Body of pancreas (tissue), 4 donors: ENCODE measurements at regions not wholly inside any gene's neighbourhood (a gene's known extent, or its start where the extent isn't known, plus 50 kb on each side); places are given as distances from the start of the nearest gene placed in this dataset.

Experiments
- ATAC-seq: fragments of 150-250 bp; one replicate; pipeline ENCODE4 v1.9.1; 2016
- DNase-seq, 4 donors: peaks; one replicate each; pipeline ENCODE4 v3.0.0-alpha.2; 2019
- H3K27ac ChIP-seq, 4 donors: fragments of 200-600 bp; sonication (generic); 1 replicate in 3 of 4; 2 replicates in 1 of 4; pipeline versions ENCODE4 v1.5.1 to v1.6.1; 2016 to 2019; ENCODE audit warnings: mild to moderate bottlenecking in 1 of 4, mixed read lengths in 1 of 4, moderate library complexity in 1 of 4
- H3K27me3 ChIP-seq, 2 donors: fragments of 200-600 bp; sonication (generic); one replicate each; pipeline ENCODE4 v1.6.0; 2016; ENCODE audit warnings: mild to moderate bottlenecking in 1 of 2
- H3K36me3 ChIP-seq, 2 donors: fragments of 200-600 bp; sonication (generic); replicated peaks in 1 of 2; 2 replicates each; pipeline ENCODE4 v1.5.1; 2016; ENCODE audit warnings: low read depth in 2 of 2; ENCODE audit not compliant: insufficient read depth in 1 of 2
- H3K4me1 ChIP-seq: fragments of 200-600 bp; sonication (generic); one replicate; pipeline ENCODE4 v1.6.0; 2016
- H3K4me3 ChIP-seq, 2 donors: fragments of 200-600 bp; sonication (generic); 1 replicate in 1 of 2; 2 replicates in 1 of 2; pipeline ENCODE4 v1.5.1; 2016 to 2019
- H3K9me3 ChIP-seq, 3 donors: fragments of 200-600 bp; sonication (generic); 1 replicate in 2 of 3; 2 replicates in 1 of 3; pipeline ENCODE4 v1.5.1; 2016
- POLR2A ChIP-seq, 3 donors: fragments of 450-650 bp; IDR thresholded peaks; one replicate each; pipeline ENCODE4 v1.6.1; 2016; ENCODE audit warnings: antibody characterized with exemption in 3 of 3, mild to moderate bottlenecking in 2 of 3
- WGBS, 2 donors: methylation state at CpG; one replicate each; pipeline ENCODE4 v1.1.5; 2017; 5-methylcytosine and 5-hydroxymethylcytosine counted together
- intact Hi-C: fragments of 100-400 bp; cut with DNase I; formaldehyde crosslinking; loops from one replicate; pipeline ENCODE4 v1.15.1; 2023
- TF ChIP-seq, protein P1 (sequence below), 7 experiments: fragments of 450-650 bp in 4 of 7; fragments of 200-600 bp in 3 of 7; sonication (generic) in 3 of 7; IDR thresholded peaks; one replicate each; pipeline ENCODE4 v1.5.1; 2016 to 2019; ENCODE audit warnings: antibody characterized with exemption in 7 of 7

- TF ChIP-seq POLR2A (IDR thresholded peaks at IDR 0.05): no peak
- TF ChIP-seq, protein P1, sequence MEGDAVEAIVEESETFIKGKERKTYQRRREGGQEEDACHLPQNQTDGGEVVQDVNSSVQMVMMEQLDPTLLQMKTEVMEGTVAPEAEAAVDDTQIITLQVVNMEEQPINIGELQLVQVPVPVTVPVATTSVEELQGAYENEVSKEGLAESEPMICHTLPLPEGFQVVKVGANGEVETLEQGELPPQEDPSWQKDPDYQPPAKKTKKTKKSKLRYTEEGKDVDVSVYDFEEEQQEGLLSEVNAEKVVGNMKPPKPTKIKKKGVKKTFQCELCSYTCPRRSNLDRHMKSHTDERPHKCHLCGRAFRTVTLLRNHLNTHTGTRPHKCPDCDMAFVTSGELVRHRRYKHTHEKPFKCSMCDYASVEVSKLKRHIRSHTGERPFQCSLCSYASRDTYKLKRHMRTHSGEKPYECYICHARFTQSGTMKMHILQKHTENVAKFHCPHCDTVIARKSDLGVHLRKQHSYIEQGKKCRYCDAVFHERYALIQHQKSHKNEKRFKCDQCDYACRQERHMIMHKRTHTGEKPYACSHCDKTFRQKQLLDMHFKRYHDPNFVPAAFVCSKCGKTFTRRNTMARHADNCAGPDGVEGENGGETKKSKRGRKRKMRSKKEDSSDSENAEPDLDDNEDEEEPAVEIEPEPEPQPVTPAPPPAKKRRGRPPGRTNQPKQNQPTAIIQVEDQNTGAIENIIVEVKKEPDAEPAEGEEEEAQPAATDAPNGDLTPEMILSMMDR (IDR thresholded peaks at IDR 0.05): no peak
- H3K4me1 ChIP-seq: no peaks in the 10 kb centered on the region
- H3K36me3 ChIP-seq: no peaks in the 10 kb centered on the region
- DNase-seq (no peak), ATAC-seq (no peak)
- H3K27ac ChIP-seq: no peak overlapping the region
- H3K4me3 ChIP-seq: no peak overlapping the region
- WGBS, 2 donors: 68 to 82% methylated on average over 4 of the region's 4 CpGs
- H3K9me3 ChIP-seq: no peaks in the 10 kb centered on the region
- intact Hi-C loops: no loop called here
- H3K27me3 ChIP-seq: no peaks in the 10 kb centered on the region
Observed at GRCh38 chr9:88219601-88220000, 81.3 kb upstream of the SPATA31C2 start.

- Histone ChIP-seq H3K4me1 (no peaks in the 10 kb centered on the region), H3K27me3 (no peaks in the 10 kb centered on the region), H3K36me3 (no peaks in the 10 kb centered on the region), H3K4me3 (no peak overlapping the region), H3K9me3 (no peaks in the 10 kb centered on the region), H3K27ac (no peak overlapping the region)
- DNase-seq (no peak), ATAC-seq (no peak)
- TF ChIP-seq, protein P1 (IDR thresholded peaks at IDR 0.05): no peak
- no peak for TF ChIP-seq POLR2A (IDR thresholded peaks at IDR 0.05)
- intact Hi-C loops: no loop called here
- WGBS, 2 donors: 83 to 84% methylated on average over 3 of the region's 3 CpGs
Observed at GRCh38 chr9:88218726-88219125, 80.5 kb upstream of the SPATA31C2 start.

DNA sequence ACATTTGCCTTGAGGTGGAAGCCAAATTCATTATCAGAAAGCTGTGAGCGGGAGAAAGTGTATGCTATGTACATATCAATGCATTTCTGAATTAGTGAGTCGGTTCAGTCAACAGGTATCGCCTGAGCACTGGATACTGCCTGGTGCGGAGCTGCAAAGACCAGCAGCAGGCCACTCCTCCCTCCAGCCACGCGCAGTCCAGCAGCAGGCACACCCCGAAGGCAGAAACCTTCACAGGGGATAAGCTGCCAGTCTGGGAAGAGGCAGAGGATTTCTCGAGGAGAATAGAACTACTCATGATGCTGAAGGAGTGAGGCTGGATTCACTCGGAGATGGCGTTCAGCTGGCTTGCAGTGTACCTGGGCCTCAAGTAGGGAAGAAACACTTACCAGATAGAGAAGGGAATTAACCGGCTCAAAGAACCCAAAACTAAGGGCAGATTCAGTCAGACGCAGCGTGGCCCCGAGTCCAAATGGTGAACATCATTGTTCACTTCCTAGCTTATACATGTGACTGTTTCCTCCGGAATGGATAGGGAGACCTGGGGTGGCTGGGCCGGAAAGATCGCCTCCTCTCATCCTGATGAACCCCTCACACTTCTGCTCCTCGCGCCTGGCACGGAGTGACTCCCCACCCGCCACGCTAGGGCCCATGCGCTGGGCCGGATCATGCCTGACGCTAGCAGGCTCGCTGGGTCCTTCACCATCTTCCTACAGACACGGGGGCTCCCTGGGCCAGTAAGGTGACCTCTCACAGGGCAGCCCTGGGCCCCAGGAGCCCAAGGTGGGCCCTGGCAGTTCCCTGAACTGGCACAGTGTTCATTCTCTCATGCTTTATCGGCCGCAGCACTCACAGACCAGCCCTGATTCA, 78.1 kb upstream of the SPATA31C2 start:
- ATAC-seq (no peak), DNase-seq (no peak)
- Histone ChIP-seq H3K27ac (no peak overlapping the region), H3K4me3 (no peak overlapping the region), H3K27me3 (no peaks in the 10 kb centered on the region), H3K4me1 (no peaks in the 10 kb centered on the region), H3K9me3 (no peaks in the 10 kb centered on the region), H3K36me3 (no peaks in the 10 kb centered on the region)
- WGBS, 2 donors: 82 to 88% methylated on average over 29 of the region's 29 CpGs
- intact Hi-C loops: no loop called here
- TF ChIP-seq, protein P1 (IDR thresholded peaks at IDR 0.05): no peak
- no peak for TF ChIP-seq POLR2A (IDR thresholded peaks at IDR 0.05)

GRCh38 chr9:88215196-88216125, 77.2 kb upstream of the SPATA31C2 start:
- Histone ChIP-seq H3K36me3 (no peaks in the 10 kb centered on the region), H3K4me3 (no peak overlapping the region), H3K4me1 (no peaks in the 10 kb centered on the region), H3K27me3 (no peaks in the 10 kb centered on the region), H3K27ac (no peak overlapping the region), H3K9me3 (no peaks in the 10 kb centered on the region)
- WGBS, 2 donors: 47 to 65% methylated on average over 10 of the region's 10 CpGs
- DNase-seq (no peak), ATAC-seq (no peak)
- intact Hi-C loops: no loop called here
- TF ChIP-seq POLR2A (IDR thresholded peaks at IDR 0.05): no peak
- TF ChIP-seq, protein P1 (IDR thresholded peaks at IDR 0.05): no peak
